DND-41 (cell line): ENCODE measurements at regions not wholly inside any gene's neighbourhood (a gene's known extent, or its start where the extent isn't known, plus 50 kb on each side); places are given as distances from the start of the nearest gene placed in this dataset.
A peak's percentile ranks its signal among the peaks of the same experiment; 100 is the strongest.

Source experiments
- ATAC-seq: fragments of 200-7000 bp; cut with Tn5 transposase; 3 replicates; pipeline ENCODE4 v1.9.1; 2021; ENCODE audit warnings: low read depth; ENCODE audit not compliant: insufficient read depth
- DNase-seq: peaks from one replicate; pipeline ENCODE4 v3.0.0-alpha.2; 2020
- H2AFZ ChIP-seq: 2 replicates; pipeline ENCODE4 v1.6.0; 2012; ENCODE audit warnings: low read depth, low read length
- H3K27ac ChIP-seq: 2 replicates; pipeline ENCODE4 v1.5.1; 2012; ENCODE audit warnings: low read length, inconsistent platforms
- H3K27me3 ChIP-seq: fragments of 200-600 bp; sonication (generic); 2 replicates; pipeline ENCODE4 v1.6.0; 2012; ENCODE audit warnings: low read length, mild to moderate bottlenecking, inconsistent platforms; ENCODE audit not compliant: insufficient read depth, poor library complexity
- H3K36me3 ChIP-seq: 2 replicates; pipeline ENCODE4 v1.5.1; 2012; ENCODE audit warnings: low read length, inconsistent platforms; ENCODE audit not compliant: insufficient read depth
- H3K4me1 ChIP-seq: 2 replicates; pipeline ENCODE4 v1.5.1; 2012; ENCODE audit warnings: mild to moderate bottlenecking, low read length; ENCODE audit not compliant: insufficient read depth
- H3K4me2 ChIP-seq: 2 replicates; pipeline ENCODE4 v1.6.0; 2012; ENCODE audit warnings: mild to moderate bottlenecking, moderate library complexity, low read length, inconsistent platforms; ENCODE audit not compliant: insufficient read depth
- H3K4me3 ChIP-seq, 2 experiments: fragments of 200-600 bp in 1 of 2; shearing (Covaris generic) in 1 of 2; 2 replicates each; pipeline ENCODE4 v1.5.1; 2012 to 2016; ENCODE audit warnings: inconsistent platforms in 2 of 2, low read length in 2 of 2, mild to moderate bottlenecking in 2 of 2, low read depth in 1 of 2, moderate library complexity in 1 of 2
- H3K79me2 ChIP-seq: 2 replicates; pipeline ENCODE4 v1.6.0; 2012; ENCODE audit warnings: low read length, inconsistent platforms; ENCODE audit not compliant: insufficient read depth
- H3K9ac ChIP-seq: 2 replicates; pipeline ENCODE4 v1.6.0; 2012; ENCODE audit warnings: low read depth, mild to moderate bottlenecking, inconsistent platforms, low read length, moderate library complexity
- H3K9me3 ChIP-seq: 2 replicates; pipeline ENCODE4 v1.5.1; 2012; ENCODE audit warnings: low read length, moderate library complexity, mild to moderate bottlenecking, inconsistent platforms; ENCODE audit not compliant: insufficient read depth, severe bottlenecking
- H4K20me1 ChIP-seq: 2 replicates; pipeline ENCODE4 v1.6.0; 2012; ENCODE audit warnings: low read length; ENCODE audit not compliant: insufficient read depth
- EZH2 ChIP-seq: IDR thresholded peaks from 3 replicates; pipeline ENCODE4 v1.6.1; 2012; ENCODE audit warnings: borderline replicate concordance, low read depth, mild to moderate bottlenecking, moderate library complexity, low read length, inconsistent platforms; ENCODE audit not compliant: severe bottlenecking
- TF ChIP-seq, protein P1 (sequence below): IDR thresholded peaks from 2 replicates; pipeline ENCODE4 v1.5.1; 2012; ENCODE audit warnings: borderline replicate concordance, low read length, moderate library complexity, mild to moderate bottlenecking; ENCODE audit not compliant: poor library complexity, severe bottlenecking; ENCODE audit errors: extremely low read depth

DNA sequence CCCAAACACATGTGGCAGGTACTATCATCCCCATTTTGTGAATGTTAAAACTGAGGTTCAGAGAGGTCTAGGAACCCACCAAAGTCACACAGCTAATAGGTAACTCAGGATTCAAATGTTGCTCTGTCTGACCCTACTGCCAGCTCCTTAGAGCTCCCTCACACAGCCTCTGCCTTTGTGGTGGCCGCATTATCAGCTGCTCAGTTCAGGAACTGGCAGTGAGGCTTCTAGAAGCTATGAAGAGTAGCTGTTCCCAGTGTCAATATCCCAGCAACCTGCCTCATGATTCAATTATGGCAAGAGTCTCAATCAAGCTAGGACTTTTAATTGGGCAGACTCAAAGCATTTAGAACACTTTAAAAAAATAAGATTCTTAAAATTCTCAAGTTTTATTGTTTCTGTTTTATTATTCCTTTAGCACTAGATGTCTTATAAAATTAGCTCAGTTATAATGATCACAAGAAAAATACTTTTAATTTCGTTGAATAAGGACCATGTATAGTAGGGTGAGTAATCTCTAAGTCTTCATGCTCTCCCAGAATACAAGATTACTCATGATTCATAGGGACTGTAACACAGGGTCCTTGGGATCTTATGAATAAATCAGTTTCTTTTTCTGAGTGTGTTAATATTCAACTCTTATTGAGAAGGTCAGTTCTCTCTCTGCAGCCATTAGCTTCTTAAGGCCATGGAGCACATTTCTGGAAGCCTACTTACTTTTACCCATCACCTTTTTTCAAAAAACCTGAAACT is 342.7 kb downstream of the RND3 start:
- no peak for TF ChIP-seq EZH2
- TF ChIP-seq, protein P1, sequence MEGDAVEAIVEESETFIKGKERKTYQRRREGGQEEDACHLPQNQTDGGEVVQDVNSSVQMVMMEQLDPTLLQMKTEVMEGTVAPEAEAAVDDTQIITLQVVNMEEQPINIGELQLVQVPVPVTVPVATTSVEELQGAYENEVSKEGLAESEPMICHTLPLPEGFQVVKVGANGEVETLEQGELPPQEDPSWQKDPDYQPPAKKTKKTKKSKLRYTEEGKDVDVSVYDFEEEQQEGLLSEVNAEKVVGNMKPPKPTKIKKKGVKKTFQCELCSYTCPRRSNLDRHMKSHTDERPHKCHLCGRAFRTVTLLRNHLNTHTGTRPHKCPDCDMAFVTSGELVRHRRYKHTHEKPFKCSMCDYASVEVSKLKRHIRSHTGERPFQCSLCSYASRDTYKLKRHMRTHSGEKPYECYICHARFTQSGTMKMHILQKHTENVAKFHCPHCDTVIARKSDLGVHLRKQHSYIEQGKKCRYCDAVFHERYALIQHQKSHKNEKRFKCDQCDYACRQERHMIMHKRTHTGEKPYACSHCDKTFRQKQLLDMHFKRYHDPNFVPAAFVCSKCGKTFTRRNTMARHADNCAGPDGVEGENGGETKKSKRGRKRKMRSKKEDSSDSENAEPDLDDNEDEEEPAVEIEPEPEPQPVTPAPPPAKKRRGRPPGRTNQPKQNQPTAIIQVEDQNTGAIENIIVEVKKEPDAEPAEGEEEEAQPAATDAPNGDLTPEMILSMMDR, result no peak
- no peak overlapping the region for H3K9ac ChIP-seq
- no peaks in the 10 kb centered on the region for H3K27me3 ChIP-seq
- H3K36me3 ChIP-seq, result no peaks in the 10 kb centered on the region
- H3K4me2 ChIP-seq, result no peak overlapping the region
- H4K20me1 ChIP-seq, result no peaks in the 10 kb centered on the region
- ATAC-seq (no peak), DNase-seq (no peak)
- H3K79me2 ChIP-seq, result no peaks in the 10 kb centered on the region
- peaks cover 20% of the 10 kb centered on the region for H3K9me3 ChIP-seq
- peaks cover 22% of the 10 kb centered on the region for H3K4me1 ChIP-seq
- no peak overlapping the region for H3K27ac ChIP-seq
- no peak overlapping the region for H2AFZ ChIP-seq
- H3K4me3 ChIP-seq, result no peak overlapping the region

DNA sequence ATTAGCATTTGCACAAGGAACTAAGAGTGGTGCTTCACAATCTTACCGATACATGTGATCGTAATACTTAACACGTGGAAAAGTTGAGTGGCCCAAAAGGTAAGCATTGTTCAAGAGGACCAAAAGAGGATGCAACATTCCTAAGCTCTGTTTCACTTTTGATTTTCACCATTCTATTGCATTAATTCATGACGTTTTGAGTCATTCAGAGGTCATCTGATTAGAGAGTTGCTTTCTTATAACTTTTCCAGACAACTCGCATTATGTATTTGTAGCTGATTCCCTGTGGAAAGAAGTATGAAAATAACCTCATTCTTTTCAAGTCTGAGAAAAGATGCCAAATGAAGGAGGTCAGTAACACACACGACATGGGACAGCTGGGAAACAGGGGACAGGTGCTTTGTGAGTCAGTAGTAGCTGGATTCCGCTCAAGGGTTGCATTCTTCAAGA is 344.4 kb downstream of the RND3 start:
- DNase-seq (no peak), ATAC-seq (no peak)
- no peaks in the 10 kb centered on the region for H3K36me3 ChIP-seq
- no peak overlapping the region for H3K4me3 ChIP-seq
- no peaks in the 10 kb centered on the region for H3K27me3 ChIP-seq
- no peaks in the 10 kb centered on the region for H4K20me1 ChIP-seq
- H2AFZ ChIP-seq, result no peak overlapping the region
- H3K4me2 ChIP-seq, result no peak overlapping the region
- no peak overlapping the region for H3K9ac ChIP-seq
- no peak overlapping the region for H3K27ac ChIP-seq
- peaks cover 22% of the 10 kb centered on the region for H3K4me1 ChIP-seq
- peaks cover 20% of the 10 kb centered on the region for H3K9me3 ChIP-seq
- no peak for TF ChIP-seq EZH2
- H3K79me2 ChIP-seq, result no peaks in the 10 kb centered on the region

DNA sequence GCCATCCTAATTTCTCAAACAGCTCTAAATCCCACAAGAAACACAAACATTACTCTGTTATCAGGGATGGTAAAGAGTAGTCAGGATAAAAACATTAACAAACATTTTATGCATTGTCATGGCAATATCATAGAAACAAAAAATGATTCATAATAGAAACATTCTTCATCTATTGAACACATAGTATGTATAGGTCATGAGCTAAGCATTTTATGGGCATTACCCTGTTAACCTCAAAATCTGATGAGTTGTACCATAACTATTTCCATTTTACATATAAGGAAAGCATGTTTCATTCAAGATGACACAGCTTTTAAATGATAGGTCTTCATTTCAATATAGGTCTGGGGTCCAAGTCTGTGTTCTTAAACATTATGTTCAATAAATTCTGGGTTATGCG is 344.9 kb downstream of the RND3 start:
- Histone ChIP-seq H3K36me3 (no peaks in the 10 kb centered on the region), H3K27ac (no peak overlapping the region), H3K79me2 (no peaks in the 10 kb centered on the region), H4K20me1 (no peaks in the 10 kb centered on the region), H3K9ac (no peak overlapping the region), H3K9me3 (peaks cover 20% of the 10 kb centered on the region), H3K4me1 (peaks cover 22% of the 10 kb centered on the region), H3K4me3 (no peak overlapping the region), H3K4me2 (no peak overlapping the region), H2AFZ (no peak overlapping the region), H3K27me3 (no peaks in the 10 kb centered on the region)
- TF ChIP-seq, protein P1, result no peak
- no peak for TF ChIP-seq EZH2
- DNase-seq, result no peak
- ATAC-seq, result no peak

DNA sequence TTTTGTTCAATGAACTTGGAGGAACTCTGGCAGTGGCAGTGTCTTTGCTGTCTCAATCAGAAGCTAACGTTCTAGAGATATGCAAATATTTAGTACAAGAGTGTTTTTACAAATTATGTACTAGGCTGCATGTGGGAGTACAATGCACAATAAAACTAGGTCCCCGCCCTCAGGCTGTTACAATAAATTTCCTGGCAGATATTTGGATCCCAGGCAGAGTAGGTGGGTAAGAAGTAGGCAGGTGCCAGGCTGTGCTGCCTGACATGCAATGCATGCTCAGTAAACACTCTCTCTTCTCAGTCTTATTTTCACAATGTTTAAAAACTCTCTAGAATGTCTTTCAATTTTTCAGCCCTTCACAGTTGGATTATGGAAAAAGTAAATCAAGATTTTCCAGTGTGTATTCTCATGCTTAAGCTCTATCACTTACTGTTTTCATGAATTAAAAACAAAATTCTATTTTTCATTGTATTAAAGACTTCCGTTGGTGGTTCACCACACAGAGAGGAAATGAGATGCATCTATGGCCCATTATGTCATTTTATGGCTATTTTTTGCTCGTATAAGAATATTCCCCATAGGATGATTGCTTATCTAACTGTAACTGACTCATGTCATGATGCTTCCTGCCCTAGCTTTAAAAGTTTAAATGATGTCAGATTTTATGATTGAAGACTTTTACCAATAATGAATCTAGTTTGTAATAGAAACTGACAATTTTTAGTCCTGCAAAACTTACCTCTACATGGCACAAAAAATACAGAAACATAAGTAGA is 346.1 kb downstream of the RND3 start:
- no peaks in the 10 kb centered on the region for H3K79me2 ChIP-seq
- H2AFZ ChIP-seq, result no peak overlapping the region
- H3K4me1 ChIP-seq, result peaks cover 22% of the 10 kb centered on the region
- H3K27ac ChIP-seq, result peak overlapping the region; percentile 49
- H3K4me3 ChIP-seq, result no peak overlapping the region
- TF ChIP-seq, protein P1, result no peak
- TF ChIP-seq EZH2, result no peak
- peak; percentile 23 for DNase-seq
- H3K27me3 ChIP-seq, result no peaks in the 10 kb centered on the region
- peak; percentile 87 for ATAC-seq
- H3K36me3 ChIP-seq, result no peaks in the 10 kb centered on the region
- H4K20me1 ChIP-seq, result no peaks in the 10 kb centered on the region
- no peak overlapping the region for H3K9ac ChIP-seq
- peak overlapping the region; percentile 33 for H3K4me2 ChIP-seq
- H3K9me3 ChIP-seq, result peaks cover 9% of the 10 kb centered on the region
